HL-60/S4 (cell line): ENCODE measurements at regions not wholly inside any gene's neighbourhood (a gene's known extent, or its start where the extent isn't known, plus 50 kb on each side); places are given as distances from the start of the nearest gene placed in this dataset.
"Not testable (repeated sequence)": the region's sequence is repeated elsewhere in the genome, so short reads cannot be mapped to it uniquely, and the experiment has no call there.

ENCODE experiments used
- in situ Hi-C: fragments of 300-500 bp; cut with MboI; formaldehyde crosslinking; loops from 2 replicates; pipeline ENCODE4 v1.14.3; 2022; ENCODE audit warnings: low sequenced_read_pairs

GRCh38 chr1:199789141-199789540, 238.4 kb upstream of the NR5A2 start:
- in situ Hi-C loops, result no loop called here

DNA sequence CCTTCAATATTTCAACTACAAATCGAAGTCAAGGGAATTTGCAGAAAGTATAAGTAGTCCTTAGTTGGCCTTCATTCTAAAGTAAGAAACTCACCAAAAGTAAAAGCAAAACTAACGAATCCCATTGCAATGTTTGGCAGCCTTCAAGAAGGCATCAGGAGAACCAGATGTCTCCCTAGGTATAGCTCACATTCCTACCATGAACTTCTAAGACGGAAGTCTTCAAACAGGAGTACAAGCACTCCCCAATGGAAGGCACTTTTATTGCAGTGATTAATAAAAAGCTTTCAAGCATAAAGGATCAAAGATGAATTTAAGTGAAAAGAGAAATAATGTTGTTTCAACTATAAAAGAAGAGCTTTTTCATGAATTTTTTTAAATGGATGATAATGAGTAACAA, 236.0 kb upstream of the NR5A2 start:
- in situ Hi-C loops, result no loop called here

GRCh38 chr1:199792874-199793273, 234.6 kb upstream of the NR5A2 start:
- in situ Hi-C loops, result no loop called here

GRCh38 chr1:199794105-199794863, 233.2 kb upstream of the NR5A2 start:
- in situ Hi-C loops, result no loop called here

GRCh38 chr1:199799116-199799515, 228.4 kb upstream of the NR5A2 start:
- in situ Hi-C loops, result no loop called here

DNA sequence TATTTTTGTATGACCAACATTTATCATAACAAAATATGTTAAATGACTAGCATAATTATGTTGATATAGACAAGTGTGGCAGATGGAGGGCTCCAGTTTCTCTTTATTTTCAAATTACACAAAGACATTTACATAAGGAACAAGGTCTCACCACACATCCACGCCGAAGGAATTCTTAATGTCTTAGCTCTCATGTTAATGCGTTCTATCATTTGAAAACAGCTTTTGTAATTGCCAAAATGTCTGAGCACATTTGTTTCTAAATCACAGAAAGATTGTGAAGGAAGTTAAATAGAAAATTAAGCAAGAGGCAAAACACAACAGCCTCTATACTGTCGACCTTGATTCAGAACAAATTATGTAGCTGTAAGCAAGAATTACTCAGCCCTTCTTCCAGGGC, 223.0 kb upstream of the NR5A2 start:
- in situ Hi-C loops, result no loop called here

DNA sequence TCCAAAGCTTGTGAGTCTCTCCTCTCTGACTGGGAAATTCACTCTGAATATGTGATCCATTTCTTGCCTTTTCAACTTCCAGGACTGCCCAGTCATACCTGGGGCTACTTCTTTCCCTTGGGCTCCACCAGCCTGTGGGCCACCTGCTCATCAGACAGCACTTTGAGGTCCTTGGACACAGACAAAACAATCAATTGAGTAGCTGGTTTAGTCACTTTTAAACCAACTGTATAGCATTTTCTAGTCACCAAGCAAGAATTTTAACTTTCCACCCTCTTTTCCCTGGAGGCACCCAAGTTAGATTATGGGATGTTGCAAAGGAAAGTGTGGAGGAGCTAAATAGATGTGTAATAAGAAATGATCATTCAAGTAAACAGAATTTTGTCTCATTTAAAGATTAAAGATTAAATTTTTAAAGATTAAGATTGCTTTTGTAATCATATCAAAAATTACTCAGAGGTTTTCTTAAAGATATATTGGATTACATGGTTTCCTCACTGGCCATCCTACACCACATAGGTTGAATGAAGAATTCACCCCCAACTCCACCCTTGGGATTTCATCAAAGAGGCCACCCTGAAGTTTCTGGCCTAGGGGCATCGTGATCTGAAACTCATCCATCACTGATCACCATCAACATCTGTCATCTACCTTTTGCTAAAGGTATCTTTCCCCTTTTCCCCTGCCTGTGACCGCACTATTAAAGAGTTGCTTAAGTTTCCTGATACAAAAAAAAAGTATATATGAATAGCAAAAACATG, 219.2 kb upstream of the NR5A2 start:
- in situ Hi-C loops, result no loop called here

DNA sequence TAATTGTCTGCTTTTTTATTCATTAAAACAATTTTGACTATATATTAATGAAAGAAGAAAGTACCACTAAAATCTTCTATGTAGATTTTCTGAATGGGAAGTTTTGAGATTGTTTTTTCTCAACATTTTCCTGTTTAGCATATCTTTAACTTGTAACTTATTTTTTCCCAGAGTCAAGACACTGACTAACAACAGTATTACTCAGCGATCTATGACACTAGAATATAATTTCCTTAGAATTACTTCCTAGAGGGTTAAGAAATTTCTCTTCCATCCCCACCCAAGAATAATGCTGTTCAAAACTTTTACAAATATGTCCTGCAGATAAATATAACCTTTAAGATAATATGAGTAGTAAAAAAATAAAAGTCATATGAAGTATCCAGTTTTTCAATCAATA, 218.2 kb upstream of the NR5A2 start:
- in situ Hi-C loops, result no loop called here

- in situ Hi-C loops, result no loop called here
These were observed 216.3 kb upstream of the NR5A2 start for GRCh38 chr1:199811163-199811562.

GRCh38 chr1:199813198-199813597, 214.3 kb upstream of the NR5A2 start:
- in situ Hi-C loops, result no loop called here

DNA sequence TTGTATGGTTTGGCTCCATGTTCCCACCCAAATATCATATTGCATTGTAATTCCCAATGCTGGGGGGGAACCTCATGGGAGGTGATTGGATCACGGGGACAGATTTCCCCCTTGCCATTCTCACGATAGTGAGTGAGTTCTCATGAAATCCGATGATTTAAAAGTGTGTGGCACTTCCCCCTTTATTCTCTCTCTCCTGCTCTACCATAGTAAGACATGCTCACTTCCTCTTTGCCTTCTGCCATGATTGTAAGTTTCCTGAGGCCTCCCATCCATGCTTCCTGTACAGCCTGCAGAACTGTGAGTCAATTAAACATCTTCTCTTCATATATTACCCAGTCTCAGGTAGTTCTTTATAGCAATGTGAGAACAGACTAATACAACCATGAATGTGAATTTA, 211.6 kb upstream of the NR5A2 start:
- in situ Hi-C loops, result no loop called here

DNA sequence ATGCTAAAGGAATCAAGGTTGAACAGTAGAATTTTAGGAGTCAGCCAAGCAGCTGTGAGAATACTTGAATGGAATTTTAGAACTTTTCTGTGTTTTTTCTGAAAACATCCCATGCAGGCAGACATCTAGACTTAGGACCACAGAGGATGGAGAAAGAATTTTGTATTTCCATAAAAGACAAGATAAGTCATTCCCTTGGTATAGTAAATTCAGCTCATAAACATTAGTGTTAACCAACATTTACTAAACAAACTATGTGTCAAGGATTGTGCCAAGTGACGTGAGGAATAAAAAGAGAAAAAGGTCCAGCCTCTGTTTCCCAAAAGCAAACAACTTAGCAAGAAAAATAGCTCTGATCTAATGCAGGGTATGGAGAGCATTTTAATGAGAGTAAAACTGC, 210.2 kb upstream of the NR5A2 start:
- in situ Hi-C loops, result no loop called here

- in situ Hi-C loops, result no loop called here
These were observed 206.3 kb upstream of the NR5A2 start for GRCh38 chr1:199821029-199821779.

- in situ Hi-C loops, result no loop called here
These were observed 195.1 kb upstream of the NR5A2 start for GRCh38 chr1:199832451-199832850.

DNA sequence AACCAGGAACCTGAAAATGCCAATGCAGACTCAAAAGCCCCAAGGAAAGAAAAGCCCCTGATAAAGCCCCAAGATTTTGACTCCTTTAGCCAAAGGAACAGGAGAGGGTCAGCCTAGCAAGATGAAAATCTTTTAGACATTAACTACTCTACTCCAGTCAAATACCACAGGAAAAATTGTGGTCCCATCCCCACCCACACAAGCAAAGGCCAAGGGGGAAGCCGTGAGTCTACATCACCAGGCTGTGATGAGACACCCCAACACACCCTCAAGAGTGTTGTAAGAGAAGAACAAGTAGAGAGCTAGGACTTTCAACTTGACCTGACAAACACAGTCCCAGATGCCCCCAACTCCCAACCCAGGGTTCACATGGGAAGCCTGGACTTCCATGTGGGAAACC, 192.8 kb upstream of the NR5A2 start:
- in situ Hi-C loops, result no loop called here

DNA sequence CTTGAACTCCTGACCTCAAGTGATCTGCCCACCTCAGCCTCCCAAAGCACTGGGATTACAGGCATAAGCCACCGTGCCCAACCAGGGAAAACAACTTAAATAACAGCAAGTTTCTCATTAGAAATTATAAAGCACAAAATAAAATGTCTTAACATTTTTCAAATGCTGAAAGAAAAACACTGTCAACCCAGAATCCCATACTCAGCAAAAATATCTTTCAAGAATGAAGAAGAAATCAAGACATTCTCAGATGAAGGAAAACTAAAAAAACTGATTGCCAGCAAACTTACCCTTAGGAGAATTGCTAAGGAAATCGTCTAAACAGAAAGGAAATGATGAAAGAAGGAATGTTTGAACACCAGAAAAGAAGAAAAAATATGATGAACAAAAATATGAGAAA, 191.1 kb upstream of the NR5A2 start:
- in situ Hi-C loops, result no loop called here

DNA sequence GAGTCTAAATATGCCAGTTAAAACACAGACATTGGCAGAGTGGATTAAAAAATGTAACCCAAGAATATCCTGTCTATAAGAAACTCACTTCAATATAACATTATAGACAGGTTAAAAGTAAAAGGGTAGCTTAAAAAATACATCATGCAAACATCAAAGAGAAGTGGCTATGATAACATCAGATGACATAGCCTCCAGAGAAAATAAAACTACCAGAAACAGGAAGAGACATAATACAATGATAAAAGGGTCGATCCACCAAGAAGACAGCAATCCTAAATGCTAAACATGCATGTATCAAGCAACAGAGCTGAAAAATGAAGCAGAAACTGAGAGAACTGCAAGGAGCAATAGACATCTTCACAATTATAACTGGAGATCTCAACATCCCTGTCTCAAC, 190.2 kb upstream of the NR5A2 start:
- in situ Hi-C loops, result no loop called here

DNA sequence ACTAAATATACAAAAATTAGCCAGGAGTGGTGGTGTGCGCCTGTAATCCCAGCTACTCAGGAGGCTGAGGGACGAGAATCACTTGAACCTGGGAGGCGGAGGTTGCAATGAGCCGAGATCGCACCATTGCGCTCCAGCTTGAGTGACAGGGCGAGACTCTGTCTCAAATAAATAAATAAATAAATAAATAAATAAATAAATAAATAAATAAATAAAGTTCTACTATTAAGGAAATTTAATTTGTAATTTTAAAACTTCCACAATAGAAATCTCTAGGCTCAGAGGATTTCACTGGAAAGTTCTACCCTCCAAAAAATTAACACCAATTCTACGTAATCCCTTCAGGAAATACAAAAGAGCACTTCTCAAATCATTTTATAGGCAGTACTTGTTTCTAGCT, 187.9 kb upstream of the NR5A2 start:
- in situ Hi-C loops, result not testable (repeated sequence)

DNA sequence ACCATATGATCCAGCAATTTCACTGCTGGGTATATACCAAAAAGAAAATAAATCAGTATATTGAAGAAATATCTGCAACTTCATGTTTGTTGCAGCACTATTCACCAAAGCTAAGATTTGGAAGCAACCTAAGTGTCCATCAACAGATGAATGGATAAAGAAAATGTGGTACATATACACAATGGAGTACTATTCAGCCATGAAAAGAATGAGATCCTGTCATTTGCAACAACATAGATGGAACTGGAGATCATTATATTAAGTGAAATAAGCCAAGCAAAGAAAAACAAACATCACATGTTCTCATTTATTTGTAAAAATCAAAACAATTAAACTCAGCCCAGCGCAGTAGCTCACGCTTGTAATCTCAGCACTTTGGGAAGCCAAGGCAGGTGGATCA, 184.4 kb upstream of the NR5A2 start:
- in situ Hi-C loops, result not testable (repeated sequence)

DNA sequence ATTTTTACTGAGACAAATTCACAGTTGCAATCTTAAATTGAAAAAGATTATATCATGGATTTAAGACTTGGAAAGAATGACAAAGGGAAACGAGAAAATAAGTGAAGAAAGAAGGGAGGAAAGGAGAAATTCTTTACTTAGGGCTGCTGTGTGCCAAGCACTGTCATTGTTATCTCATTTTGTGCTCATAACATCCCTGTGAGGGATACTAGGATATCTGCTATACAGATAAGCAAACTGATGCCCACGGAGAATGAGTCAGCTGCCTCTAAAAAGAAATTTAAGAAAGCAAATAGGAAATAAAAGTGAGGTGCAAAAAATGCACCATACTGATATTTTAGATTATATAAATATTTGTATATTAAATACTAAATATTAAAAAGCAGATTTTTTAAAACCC, 183.6 kb upstream of the NR5A2 start:
- in situ Hi-C loops, result no loop called here

DNA sequence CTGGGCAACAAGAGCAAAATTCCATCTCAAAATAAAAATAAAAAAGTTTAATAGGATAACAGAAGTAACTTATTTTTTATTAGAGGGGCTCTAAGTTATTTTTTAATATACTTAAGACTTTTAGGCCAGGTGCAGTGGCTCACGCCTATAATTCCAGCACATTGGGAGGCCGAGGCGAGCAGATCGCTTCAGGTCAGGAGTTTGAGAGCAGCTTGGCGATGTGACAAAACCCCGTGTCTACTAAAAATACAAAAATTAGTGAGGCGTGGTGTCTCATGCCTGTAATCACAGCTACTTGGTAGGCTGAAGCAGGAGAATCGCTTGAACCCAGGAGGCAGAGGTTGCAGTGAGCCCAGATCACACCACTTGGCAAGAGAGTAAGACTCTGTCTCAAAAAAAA, 180.5 kb upstream of the NR5A2 start:
- in situ Hi-C loops, result no loop called here
